ENCODE measurements at regions not wholly inside any gene's neighbourhood (a gene's known extent, or its start where the extent isn't known, plus 50 kb on each side); places are given as distances from the start of the nearest gene placed in this dataset.

- Histone ChIP-seq H3K4me1 (replicated peaks in 1 of 4; ENCODE audit: control insufficient read depth in 3 of 4, insufficient read depth in 4 of 4, low read length in 3 of 4) (no peaks in the 10 kb centered on the region), H4K8ac (ENCODE audit: extremely low read depth, insufficient read depth, low read length) (no peak overlapping the region), H3K9ac (replicated peaks in 1 of 4; ENCODE audit: extremely low read depth in 1 of 4, low read depth in 3 of 4, low read length in 3 of 4) (no peak overlapping the region), H3K23me2 (ENCODE audit: low read depth, low read length) (no peaks in the 10 kb centered on the region), H3K36me3 (ENCODE audit: control insufficient read depth in 2 of 4, insufficient read depth in 4 of 4, low read length in 3 of 4) (no peaks in the 10 kb centered on the region), H3K27ac (ENCODE audit: low read depth, low read length) (no peak overlapping the region), H4K20me1 (replicated peaks in 1 of 2; ENCODE audit: control insufficient read depth in 1 of 2, insufficient read depth in 2 of 2, low read length in 2 of 2) (no peaks in the 10 kb centered on the region), H3K56ac (replicated peaks; ENCODE audit: insufficient read length, low read depth, low read length) (no peak overlapping the region), H2BK12ac (ENCODE audit: low read depth, low read length) (no peak overlapping the region), H3K14ac (ENCODE audit: insufficient read length) (no peak overlapping the region), H4K91ac (replicated peaks; ENCODE audit: insufficient read length, low read length) (no peak overlapping the region), H3K4me2 (ENCODE audit: insufficient read depth in 1 of 2, low read depth in 2 of 2, low read length in 2 of 2) (no peak overlapping the region), H4K5ac (ENCODE audit: insufficient read length, low read depth, low read length) (no peak overlapping the region), H2BK5ac (ENCODE audit: low read depth, low read length) (no peak overlapping the region), H2BK20ac (ENCODE audit: low read length) (no peak overlapping the region), H3K4me3 (ENCODE audit: extremely low read depth in 1 of 4, insufficient read depth in 2 of 4, low read depth in 3 of 4, low read length in 4 of 4) (no peak overlapping the region), H3K18ac (ENCODE audit: extremely low read depth, low read length) (no peak overlapping the region), H2BK120ac (replicated peaks; ENCODE audit: low read depth, low read length) (no peak overlapping the region), H3K9me3 (ENCODE audit: insufficient read depth in 2 of 2, low read depth in 1 of 2, low read length in 1 of 2) (no peaks in the 10 kb centered on the region), H3K23ac (ENCODE audit: insufficient read length) (no peak overlapping the region), H3K79me1 (ENCODE audit: low read depth, low read length) (no peaks in the 10 kb centered on the region), H3K79me2 (ENCODE audit: control insufficient read depth in 1 of 2, insufficient read depth in 2 of 2, low read length in 2 of 2) (no peaks in the 10 kb centered on the region), H2AK5ac (ENCODE audit: low read depth, low read length) (no peak overlapping the region), H2AFZ (ENCODE audit: low read length) (no peak overlapping the region), H3K4ac (replicated peaks; ENCODE audit: insufficient read length, low read depth, low read length) (no peak overlapping the region), H3K27me3 (replicated peaks in 1 of 4; ENCODE audit: control insufficient read depth in 3 of 4, extremely low read depth in 1 of 4, insufficient read depth in 3 of 4, low read length in 3 of 4) (no peaks in the 10 kb centered on the region), H2BK15ac (ENCODE audit: low read length) (no peak overlapping the region)
- no peak for TF ChIP-seq BCL11A (IDR thresholded peaks at IDR 0.05; ENCODE audit: low read depth in 2 of 2, low read length in 2 of 2)
- no peak for TF ChIP-seq HDAC2 (IDR thresholded peaks at IDR 0.05; ENCODE audit: borderline replicate concordance in 1 of 2, low read depth in 2 of 2, low read length in 2 of 2)
- TF ChIP-seq POLR2A (IDR thresholded peaks at IDR 0.05; ENCODE audit: control extremely low read depth in 1 of 2, low read depth in 2 of 2, low read length in 2 of 2), result no peak
- no peak for TF ChIP-seq POU5F1 (IDR thresholded peaks at IDR 0.05; ENCODE audit: low read depth, low read length)
- no peak for TF ChIP-seq TEAD4 (IDR thresholded peaks at IDR 0.05; ENCODE audit: low read depth, low read length)
- TF ChIP-seq BRCA1 (IDR thresholded peaks at IDR 0.05; ENCODE audit: low read depth, low read length), result no peak
- TF ChIP-seq, protein P1, sequence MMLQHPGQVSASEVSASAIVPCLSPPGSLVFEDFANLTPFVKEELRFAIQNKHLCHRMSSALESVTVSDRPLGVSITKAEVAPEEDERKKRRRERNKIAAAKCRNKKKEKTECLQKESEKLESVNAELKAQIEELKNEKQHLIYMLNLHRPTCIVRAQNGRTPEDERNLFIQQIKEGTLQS (IDR thresholded peaks at IDR 0.05; ENCODE audit: insufficient read depth, low read depth, low read length), result no peak
- no peak for TF ChIP-seq ZNF274 (IDR thresholded peaks at IDR 0.05; ENCODE audit: borderline replicate concordance, extremely low read depth, low read length)
- no peak for TF ChIP-seq CTCF (IDR thresholded peaks at IDR 0.05; ENCODE audit: control extremely low read depth in 1 of 3, insufficient read depth in 1 of 3, low read depth in 1 of 3, low read length in 3 of 3)
- ChIA-PET POLR2A (ENCODE audit: partially characterized antibody) (no interaction called here), CTCF (ENCODE audit: partially characterized antibody) (interaction anchor here (1.3 to 1.5 kb wide), 2 partner anchors 9 to 624 kb away, joined by 3 to 4 read pairs; no protein-coding TSS in a partner anchor)
- WGBS, 2 experiments (ENCODE audit: extremely low coverage in 1 of 2, insufficient coverage in 1 of 2, insufficient read length in 1 of 2, insufficient replicate concordance in 2 of 2, low coverage in 1 of 2, low lambda C conversion rate in 2 of 2, missing lambda C conversion rate in 1 of 2), result 89% methylated on average over 2 of the region's 2 CpGs; no CpG with 5 or more reads in 1 of the 2 experiments
- DNase-seq (ENCODE audit: low read depth in 1 of 2, low spot score in 2 of 2), result no peak
- FAIRE-seq, result no peak
These were observed 63.1 kb downstream of the KCNJ2 start for GRCh38 chr17:70232466-70232865.
